RWPE1 (cell line): ENCODE measurements at regions not wholly inside any gene's neighbourhood (a gene's known extent, or its start where the extent isn't known, plus 50 kb on each side); places are given as distances from the start of the nearest gene placed in this dataset.
"Not testable (repeated sequence)": the region's sequence is repeated elsewhere in the genome, so short reads cannot be mapped to it uniquely, and the experiment has no call there.

Experiments
- CTCF ChIA-PET: fragments of 350-600 bp; sonication (Branson Sonifier 250); formaldehyde crosslinking; extraction: SDS; loops from one replicate; lab custom pipeline; 2021; lab: Yijun Ruan, JAX
- POLR2A ChIA-PET: fragments of 400-600 bp; formaldehyde crosslinking; extraction: SDS; loops from one replicate; lab custom pipeline; 2020; ENCODE audit warnings: antibody characterized with exemption; ENCODE audit not compliant: low non-redundant PET; lab: Yijun Ruan, JAX
- DNase-seq: peaks from one replicate; pipeline ENCODE4 v3.0.0; 2012; ENCODE audit warnings: low spot score
- H3K27ac ChIP-seq: fragments of 450-650 bp; 2 replicates; pipeline ENCODE4 v1.5.1; 2017
- TF ChIP-seq, protein P1 (sequence below): fragments of 450-650 bp; conservative IDR thresholded peaks from 2 replicates; pipeline ENCODE4 v1.5.1; 2017; ENCODE audit warnings: low read depth, mild to moderate bottlenecking

DNA sequence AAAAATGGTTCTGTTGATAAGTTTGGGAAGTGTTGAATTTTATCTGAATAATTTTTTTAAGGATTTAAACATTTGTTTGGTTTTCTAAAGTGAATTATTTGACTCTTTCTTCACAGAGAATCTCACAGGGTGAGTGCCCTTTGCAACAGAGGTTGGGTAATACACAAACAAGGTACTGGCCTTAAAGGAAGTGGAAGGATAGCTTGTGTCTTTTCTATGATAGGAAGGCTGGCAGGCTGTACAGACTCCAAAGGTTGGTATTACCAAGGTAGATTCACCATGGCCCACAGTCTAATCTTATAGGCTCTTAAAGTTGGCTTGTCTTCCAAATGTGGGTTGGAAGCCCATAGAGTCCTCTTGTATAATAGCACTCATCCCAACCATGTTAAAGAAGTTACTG is 311.5 kb downstream of the SV2B start:
- DNase-seq = no peak
- POLR2A ChIA-PET = no interaction called here
- no peak overlapping the region for H3K27ac ChIP-seq
- TF ChIP-seq, protein P1, sequence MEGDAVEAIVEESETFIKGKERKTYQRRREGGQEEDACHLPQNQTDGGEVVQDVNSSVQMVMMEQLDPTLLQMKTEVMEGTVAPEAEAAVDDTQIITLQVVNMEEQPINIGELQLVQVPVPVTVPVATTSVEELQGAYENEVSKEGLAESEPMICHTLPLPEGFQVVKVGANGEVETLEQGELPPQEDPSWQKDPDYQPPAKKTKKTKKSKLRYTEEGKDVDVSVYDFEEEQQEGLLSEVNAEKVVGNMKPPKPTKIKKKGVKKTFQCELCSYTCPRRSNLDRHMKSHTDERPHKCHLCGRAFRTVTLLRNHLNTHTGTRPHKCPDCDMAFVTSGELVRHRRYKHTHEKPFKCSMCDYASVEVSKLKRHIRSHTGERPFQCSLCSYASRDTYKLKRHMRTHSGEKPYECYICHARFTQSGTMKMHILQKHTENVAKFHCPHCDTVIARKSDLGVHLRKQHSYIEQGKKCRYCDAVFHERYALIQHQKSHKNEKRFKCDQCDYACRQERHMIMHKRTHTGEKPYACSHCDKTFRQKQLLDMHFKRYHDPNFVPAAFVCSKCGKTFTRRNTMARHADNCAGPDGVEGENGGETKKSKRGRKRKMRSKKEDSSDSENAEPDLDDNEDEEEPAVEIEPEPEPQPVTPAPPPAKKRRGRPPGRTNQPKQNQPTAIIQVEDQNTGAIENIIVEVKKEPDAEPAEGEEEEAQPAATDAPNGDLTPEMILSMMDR = no peak
- CTCF ChIA-PET = no interaction called here

DNA sequence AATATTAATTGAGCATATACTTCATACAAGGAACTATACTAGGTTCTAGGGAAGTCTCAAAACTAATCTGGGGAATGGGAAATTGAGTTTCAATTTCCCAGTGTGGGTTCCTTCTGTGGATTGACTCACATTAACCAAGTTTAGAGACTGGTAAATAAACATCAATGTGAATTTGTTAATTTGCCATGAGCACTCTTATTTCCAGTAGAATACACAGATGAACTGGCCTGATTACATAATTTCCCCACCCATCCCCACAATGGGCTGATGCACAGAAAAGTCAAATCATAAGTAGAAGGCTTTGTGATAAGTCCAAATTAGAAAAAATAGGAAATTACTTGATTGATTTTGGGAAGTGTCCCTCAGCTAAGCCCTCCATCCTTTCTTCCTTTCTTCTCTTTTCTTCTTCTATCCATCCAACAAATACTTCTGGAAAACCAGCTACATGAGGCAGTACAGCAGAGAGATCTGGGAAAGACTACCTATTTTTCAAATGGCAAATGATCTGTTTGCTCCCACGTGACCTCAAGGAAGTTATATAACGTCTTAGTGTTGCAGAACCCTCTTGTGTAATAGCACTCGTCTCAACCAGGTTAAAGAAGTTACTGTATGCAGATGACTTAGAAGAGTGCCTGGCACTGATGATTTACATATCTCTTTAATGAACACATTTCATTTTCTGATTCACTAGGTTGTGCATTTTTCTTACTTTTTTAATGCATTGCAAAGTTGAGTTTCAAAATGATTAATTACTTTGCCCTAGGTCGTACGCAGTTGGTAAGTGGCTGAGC is 312.3 kb downstream of the SV2B start:
- no peak for DNase-seq
- no peak overlapping the region for H3K27ac ChIP-seq
- CTCF ChIA-PET = interaction anchor here (0.6 to 0.7 kb wide), 2 partner anchors 189 to 899 kb away, joined by 3 read pairs; no protein-coding TSS in a partner anchor
- TF ChIP-seq, protein P1 = no peak
- POLR2A ChIA-PET = no interaction called here

DNA sequence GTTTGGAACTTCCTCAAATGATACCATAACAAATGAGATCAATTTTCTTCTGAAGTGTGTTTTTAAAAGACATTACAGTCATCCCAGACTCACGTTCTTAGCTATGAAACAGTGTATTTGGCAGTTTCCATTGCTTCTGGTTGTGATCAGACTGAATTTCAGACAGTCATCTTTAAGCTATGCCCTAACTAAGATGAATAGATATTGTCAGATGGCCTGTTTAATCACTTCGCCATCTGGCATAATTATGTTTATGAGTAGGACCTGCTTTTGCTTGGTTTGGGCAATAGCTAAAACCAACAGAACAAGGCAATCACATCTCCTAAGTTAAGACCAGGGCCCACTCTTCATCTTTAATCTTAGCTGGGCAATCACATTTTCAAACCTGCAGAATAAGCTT is 313.1 kb downstream of the SV2B start:
- CTCF ChIA-PET = interaction anchor here (0.5 to 0.7 kb wide), 3 partner anchors 8 to 810 kb away, joined by 3 to 6 read pairs (median 5); no protein-coding TSS in a partner anchor
- POLR2A ChIA-PET = no interaction called here

DNA sequence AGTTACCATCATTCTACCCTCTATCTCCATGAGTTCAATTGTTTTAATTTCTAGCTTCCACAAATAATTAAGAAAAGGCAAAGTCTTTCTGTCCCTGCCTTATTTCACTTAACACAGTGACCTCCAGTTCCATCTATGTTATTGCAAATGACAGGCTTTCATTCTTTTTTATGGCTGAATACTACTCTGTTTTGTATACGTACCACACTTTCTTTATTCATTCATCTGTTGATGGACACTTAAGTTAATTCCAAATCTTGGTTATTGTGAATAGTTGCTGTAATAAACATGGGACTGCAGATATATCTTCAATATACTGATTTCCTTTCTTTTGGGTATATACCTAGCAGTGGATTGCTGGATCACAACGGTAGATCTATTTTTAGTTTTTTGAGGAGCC is 314.1 kb downstream of the SV2B start:
- TF ChIP-seq, protein P1 = no peak
- DNase-seq = no peak
- ChIA-PET POLR2A (no interaction called here), CTCF (interaction anchor here (0.6 kb wide), 1 partner anchor 1028 kb away, joined by 3 read pairs; no protein-coding TSS in a partner anchor)
- H3K27ac ChIP-seq = no peak overlapping the region

More for the DNA sequence above, 313.1 kb downstream of the SV2B start:
- TF ChIP-seq, protein P1 = no peak
- no peak for DNase-seq
- no peak overlapping the region for H3K27ac ChIP-seq

DNA sequence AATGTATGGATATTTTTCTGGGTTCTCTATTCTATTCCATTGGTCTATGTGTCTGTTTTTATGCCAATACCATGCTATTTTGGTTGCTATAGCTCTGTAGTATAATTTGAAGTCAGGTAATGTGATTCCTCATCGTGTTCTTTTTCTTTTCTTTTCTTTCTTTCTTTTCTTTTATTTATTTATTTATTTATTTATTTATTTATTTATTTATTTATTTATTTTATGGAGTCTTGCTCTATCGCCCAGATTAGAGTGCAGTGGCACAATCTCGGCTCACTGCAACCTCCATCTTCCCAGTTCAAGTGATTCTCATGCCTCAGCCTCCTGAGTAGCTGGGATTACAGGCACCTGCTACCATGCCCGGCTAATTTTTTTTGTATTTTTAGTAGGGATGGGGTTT is 315.2 kb downstream of the SV2B start:
- CTCF ChIA-PET, POLR2A ChIA-PET, H3K27ac ChIP-seq, DNase-seq: not testable (repeated sequence)

DNA sequence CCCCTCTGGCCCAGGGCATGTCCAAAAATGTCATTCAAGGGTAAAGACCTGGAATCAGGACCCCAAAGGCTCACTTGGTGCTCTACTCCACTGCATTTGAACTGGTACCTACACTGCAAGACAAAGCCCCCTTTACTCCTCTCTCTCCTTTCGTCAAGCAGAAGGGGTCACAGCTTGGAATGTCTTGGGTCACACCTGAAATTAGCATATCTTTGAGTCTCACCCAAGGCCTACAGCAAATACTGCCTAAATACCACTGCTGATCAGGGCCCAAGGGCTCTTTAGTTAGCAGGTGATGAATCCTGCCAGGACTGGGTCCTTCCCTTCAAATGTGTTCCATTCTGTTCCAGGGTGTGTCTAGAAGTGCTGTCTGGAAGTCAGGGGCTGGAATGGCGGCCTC is 320.6 kb downstream of the SV2B start:
- DNase-seq = no peak
- ChIA-PET POLR2A (no interaction called here), CTCF (interaction anchor here (0.6 kb wide), 1 partner anchor 342 kb away, joined by 3 read pairs; no protein-coding TSS in a partner anchor)
- H3K27ac ChIP-seq = no peak overlapping the region
- TF ChIP-seq, protein P1 = no peak

DNA sequence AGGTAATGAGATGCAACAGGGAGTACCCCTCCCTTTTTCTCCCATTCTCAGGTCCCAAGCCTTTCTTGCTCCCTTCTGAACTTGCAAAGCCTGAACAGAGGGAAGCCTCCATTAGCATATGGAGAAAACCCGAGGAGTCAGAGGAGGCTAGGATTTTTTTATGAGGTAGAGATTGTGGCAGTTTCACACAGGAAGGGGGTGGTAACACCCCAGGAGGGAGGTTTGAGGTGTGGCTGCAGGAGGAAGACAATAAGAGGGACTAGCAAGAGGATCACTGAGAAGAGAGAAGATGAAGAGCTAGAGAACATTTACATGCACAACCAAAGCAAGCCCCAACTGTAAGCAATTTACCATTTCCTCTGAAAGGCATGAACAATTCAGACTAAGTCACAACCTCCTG is 322.7 kb downstream of the SV2B start:
- ChIA-PET POLR2A (no interaction called here), CTCF (no interaction called here)
- no peak overlapping the region for H3K27ac ChIP-seq
- no peak for DNase-seq
- TF ChIP-seq, protein P1 = no peak
